Activated naive CD8-positive, alpha-beta T cell treated with anti-CD3 and anti-CD28 coated beads, Interleukin-2, amount 50 U/mL, for 24 hours (primary cell): ENCODE measurements at regions not wholly inside any gene's neighbourhood (a gene's known extent, or its start where the extent isn't known, plus 50 kb on each side); places are given as distances from the start of the nearest gene placed in this dataset.
"Not testable (repeated sequence)": the region's sequence is repeated elsewhere in the genome, so short reads cannot be mapped to it uniquely, and the experiment has no call there.

Source experiments
- ATAC-seq: fragments of 150-1000 bp; cut with Tn5 transposase; one replicate; pipeline ENCODE4 v1.10.0; 2021
- DNase-seq: peaks from one replicate; pipeline ENCODE4 v3.0.0; 2021
- H3K27ac Mint-ChIP-seq: one replicate; pipeline ENCODE4 v1.8.0; 2021; ENCODE audit warnings: mild to moderate bottlenecking, mixed read lengths
- H3K27me3 Mint-ChIP-seq: one replicate; pipeline ENCODE4 v1.8.0; 2021; ENCODE audit warnings: mixed read lengths
- H3K36me3 Mint-ChIP-seq: one replicate; pipeline ENCODE4 v1.8.0; 2021; ENCODE audit warnings: low read depth, mixed read lengths
- H3K4me1 Mint-ChIP-seq: one replicate; pipeline ENCODE4 v1.8.0; 2021; ENCODE audit warnings: mixed read lengths
- H3K4me3 Mint-ChIP-seq: one replicate; pipeline ENCODE4 v1.8.0; 2021; ENCODE audit warnings: mild to moderate bottlenecking, moderate library complexity, mixed read lengths
- H3K9me3 Mint-ChIP-seq: one replicate; pipeline ENCODE4 v1.8.0; 2021; ENCODE audit warnings: mixed read lengths

- peaks cover 14% of the 10 kb centered on the region for H3K27me3 Mint-ChIP-seq
- no peaks in the 10 kb centered on the region for H3K36me3 Mint-ChIP-seq
- H3K4me3 Mint-ChIP-seq: no peak overlapping the region
- no peak overlapping the region for H3K27ac Mint-ChIP-seq
- H3K4me1 Mint-ChIP-seq: peaks cover 3% of the 10 kb centered on the region
- DNase-seq: no peak
- H3K9me3 Mint-ChIP-seq: no peaks in the 10 kb centered on the region
- no peak for ATAC-seq
Observed at GRCh38 chr13:95418946-95419345, 117.7 kb upstream of the ABCC4 start.

- Mint-ChIP-seq H3K27ac (no peak overlapping the region), H3K36me3 (no peaks in the 10 kb centered on the region), H3K27me3 (peaks cover 10% of the 10 kb centered on the region), H3K4me1 (peaks cover 3% of the 10 kb centered on the region), H3K4me3 (no peak overlapping the region), H3K9me3 (no peaks in the 10 kb centered on the region)
- ATAC-seq (no peak), DNase-seq (no peak)
Observed at GRCh38 chr13:95420501-95420900, 119.2 kb upstream of the ABCC4 start.

GRCh38 chr13:95426631-95427030, 125.4 kb upstream of the ABCC4 start:
- Mint-ChIP-seq H3K36me3 (no peaks in the 10 kb centered on the region), H3K27me3 (peaks cover 5% of the 10 kb centered on the region), H3K4me3 (no peak overlapping the region), H3K27ac (no peak overlapping the region), H3K4me1 (no peaks in the 10 kb centered on the region), H3K9me3 (no peaks in the 10 kb centered on the region)
- DNase-seq (no peak), ATAC-seq (no peak)

- not testable (repeated sequence) for H3K36me3 Mint-ChIP-seq, H3K4me3 Mint-ChIP-seq, ATAC-seq, H3K9me3 Mint-ChIP-seq, H3K27ac Mint-ChIP-seq, H3K27me3 Mint-ChIP-seq, H3K4me1 Mint-ChIP-seq, DNase-seq
Observed at GRCh38 chr13:95430525-95430924, 122.0 kb upstream of the CLDN10 start.

GRCh38 chr13:95432141-95432540, 120.4 kb upstream of the CLDN10 start:
- H3K27me3 Mint-ChIP-seq: peaks cover 3% of the 10 kb centered on the region
- ATAC-seq: no peak
- H3K4me1 Mint-ChIP-seq: no peaks in the 10 kb centered on the region
- no peak for DNase-seq
- H3K36me3 Mint-ChIP-seq: no peaks in the 10 kb centered on the region
- H3K27ac Mint-ChIP-seq: no peak overlapping the region
- H3K9me3 Mint-ChIP-seq: no peaks in the 10 kb centered on the region
- H3K4me3 Mint-ChIP-seq: no peak overlapping the region

GRCh38 chr13:95433537-95433936, 119.0 kb upstream of the CLDN10 start:
- H3K9me3 Mint-ChIP-seq: no peaks in the 10 kb centered on the region
- no peak overlapping the region for H3K27ac Mint-ChIP-seq
- ATAC-seq: no peak
- H3K4me1 Mint-ChIP-seq: no peaks in the 10 kb centered on the region
- no peak for DNase-seq
- H3K27me3 Mint-ChIP-seq: peaks cover 3% of the 10 kb centered on the region
- H3K36me3 Mint-ChIP-seq: no peaks in the 10 kb centered on the region
- H3K4me3 Mint-ChIP-seq: no peak overlapping the region

GRCh38 chr13:95434111-95434510, 118.4 kb upstream of the CLDN10 start:
- H3K27me3 Mint-ChIP-seq: peaks cover 3% of the 10 kb centered on the region
- H3K36me3 Mint-ChIP-seq: no peaks in the 10 kb centered on the region
- ATAC-seq (no peak), DNase-seq (no peak)
- no peak overlapping the region for H3K4me3 Mint-ChIP-seq
- H3K4me1 Mint-ChIP-seq: no peaks in the 10 kb centered on the region
- no peak overlapping the region for H3K27ac Mint-ChIP-seq
- no peaks in the 10 kb centered on the region for H3K9me3 Mint-ChIP-seq

- DNase-seq: no peak
- ATAC-seq: no peak
- no peaks in the 10 kb centered on the region for H3K36me3 Mint-ChIP-seq
- no peaks in the 10 kb centered on the region for H3K27me3 Mint-ChIP-seq
- no peak overlapping the region for H3K4me3 Mint-ChIP-seq
- no peaks in the 10 kb centered on the region for H3K9me3 Mint-ChIP-seq
- H3K27ac Mint-ChIP-seq: no peak overlapping the region
- no peaks in the 10 kb centered on the region for H3K4me1 Mint-ChIP-seq
Observed at GRCh38 chr13:95437561-95437960, 115.0 kb upstream of the CLDN10 start.

GRCh38 chr13:95438297-95438696, 114.2 kb upstream of the CLDN10 start:
- Mint-ChIP-seq H3K4me3 (no peak overlapping the region), H3K27me3 (no peaks in the 10 kb centered on the region), H3K36me3 (no peaks in the 10 kb centered on the region), H3K27ac (no peak overlapping the region), H3K4me1 (no peaks in the 10 kb centered on the region), H3K9me3 (no peaks in the 10 kb centered on the region)
- DNase-seq (no peak), ATAC-seq (no peak)

GRCh38 chr13:95440441-95441088, 112.0 kb upstream of the CLDN10 start:
- Mint-ChIP-seq H3K36me3 (no peaks in the 10 kb centered on the region), H3K27ac (no peak overlapping the region), H3K4me3 (no peak overlapping the region), H3K9me3 (no peaks in the 10 kb centered on the region), H3K4me1 (no peaks in the 10 kb centered on the region), H3K27me3 (no peaks in the 10 kb centered on the region)
- DNase-seq: no peak
- ATAC-seq: no peak

- ATAC-seq: no peak
- Mint-ChIP-seq H3K36me3 (no peaks in the 10 kb centered on the region), H3K9me3 (no peaks in the 10 kb centered on the region)
Observed at GRCh38 chr13:95441326-95441725, 111.2 kb upstream of the CLDN10 start.

GRCh38 chr13:95444006-95444730, 108.4 kb upstream of the CLDN10 start:
- Mint-ChIP-seq H3K4me3 (no peak overlapping the region), H3K4me1 (no peaks in the 10 kb centered on the region), H3K27ac (no peak overlapping the region), H3K9me3 (no peaks in the 10 kb centered on the region), H3K36me3 (no peaks in the 10 kb centered on the region), H3K27me3 (peaks cover 2% of the 10 kb centered on the region)
- ATAC-seq (no peak), DNase-seq (no peak)

More at GRCh38 chr13:95441326-95441725, 111.2 kb upstream of the CLDN10 start:
- no peaks in the 10 kb centered on the region for H3K4me1 Mint-ChIP-seq
- H3K27ac Mint-ChIP-seq: no peak overlapping the region
- no peak overlapping the region for H3K4me3 Mint-ChIP-seq
- DNase-seq: no peak
- no peaks in the 10 kb centered on the region for H3K27me3 Mint-ChIP-seq

- no peak for ATAC-seq
Observed at GRCh38 chr13:95445131-95445530, 107.4 kb upstream of the CLDN10 start.

GRCh38 chr13:95447814-95448213, 104.7 kb upstream of the CLDN10 start:
- no peaks in the 10 kb centered on the region for H3K36me3 Mint-ChIP-seq
- no peaks in the 10 kb centered on the region for H3K9me3 Mint-ChIP-seq
- H3K27me3 Mint-ChIP-seq: peaks cover 9% of the 10 kb centered on the region
- no peaks in the 10 kb centered on the region for H3K4me1 Mint-ChIP-seq
- H3K27ac Mint-ChIP-seq: no peak overlapping the region
- DNase-seq (no peak), ATAC-seq (no peak)
- no peak overlapping the region for H3K4me3 Mint-ChIP-seq

More at GRCh38 chr13:95445131-95445530, 107.4 kb upstream of the CLDN10 start:
- H3K4me1 Mint-ChIP-seq: no peaks in the 10 kb centered on the region
- no peak overlapping the region for H3K27ac Mint-ChIP-seq
- DNase-seq: no peak
- H3K36me3 Mint-ChIP-seq: no peaks in the 10 kb centered on the region
- no peaks in the 10 kb centered on the region for H3K9me3 Mint-ChIP-seq
- H3K27me3 Mint-ChIP-seq: peaks cover 2% of the 10 kb centered on the region
- no peak overlapping the region for H3K4me3 Mint-ChIP-seq

- Mint-ChIP-seq H3K9me3 (no peaks in the 10 kb centered on the region), H3K27me3 (peaks cover 15% of the 10 kb centered on the region)
- no peak for DNase-seq
Observed at GRCh38 chr13:95451656-95452055, 100.9 kb upstream of the CLDN10 start.

More at GRCh38 chr13:95451656-95452055, 100.9 kb upstream of the CLDN10 start:
- ATAC-seq: no peak
- Mint-ChIP-seq H3K27ac (no peak overlapping the region), H3K4me3 (no peak overlapping the region), H3K4me1 (peaks cover 7% of the 10 kb centered on the region), H3K36me3 (no peaks in the 10 kb centered on the region)
